Adrenal gland (tissue), 9 donors: ENCODE measurements at regions not wholly inside any gene's neighbourhood (a gene's known extent, or its start where the extent isn't known, plus 50 kb on each side); places are given as distances from the start of the nearest gene placed in this dataset.

Experiments used
- DNase-seq, 7 donors: peaks; one replicate each; pipeline ENCODE4 v3.0.0-alpha.2; 2019 to 2020
- H3K27ac ChIP-seq, 5 donors: fragments of 200-600 bp; sonication (generic) in 4 of 5; 1 replicate in 3 of 5; 2 replicates in 2 of 5; pipeline versions ENCODE4 v1.5.1 to v1.8.0; 2016 to 2020; ENCODE audit warnings: mild to moderate bottlenecking in 1 of 5
- H3K27me3 ChIP-seq: fragments of 200-600 bp; 2 replicates; pipeline ENCODE4 v1.8.0; 2021
- H3K36me3 ChIP-seq, 2 donors: fragments of 200-600 bp; replicated peaks in 1 of 2; 1 replicate in 1 of 2; 2 replicates in 1 of 2; pipeline versions ENCODE4 v1.5.1 to v1.8.0; 2018 to 2022
- H3K4me1 ChIP-seq, 2 donors: fragments of 200-600 bp; replicated peaks in 1 of 2; 1 replicate in 1 of 2; 2 replicates in 1 of 2; pipeline versions ENCODE4 v1.5.1 to v1.8.0; 2018 to 2021
- H3K4me3 ChIP-seq, 4 donors: fragments of 200-600 bp; sonication (generic) in 3 of 4; one replicate each; pipeline ENCODE4 v1.5.1; 2016 to 2018
- H3K9me3 ChIP-seq, 3 donors: fragments of 200-600 bp; sonication (generic) in 1 of 3; replicated peaks in 1 of 3; 1 replicate in 2 of 3; 2 replicates in 1 of 3; pipeline versions ENCODE4 v1.5.1 to v1.8.0; 2016 to 2021
- CTCF ChIP-seq, 6 experiments: fragments of 450-650 bp in 4 of 6; fragments of 200-600 bp in 2 of 6; sonication (generic) in 1 of 6; IDR thresholded peaks; 1 replicate in 5 of 6; 2 replicates in 1 of 6; pipeline versions ENCODE4 v1.5.1 to v1.8.0; 2016 to 2021; ENCODE audit warnings: antibody characterized with exemption in 6 of 6, mild to moderate bottlenecking in 2 of 6, moderate library complexity in 1 of 6
- POLR2A ChIP-seq, 2 donors: fragments of 450-650 bp; IDR thresholded peaks; one replicate each; pipeline ENCODE4 v1.6.1; 2017; ENCODE audit warnings: antibody characterized with exemption in 2 of 2, mild to moderate bottlenecking in 2 of 2, moderate library complexity in 1 of 2
- WGBS, 4 donors: extraction: QIAGEN DNeasy Blood & Tissue Kit in 2 of 4; methylation state at CpG; one replicate each; pipeline versions ENCODE4 v1.1.5 to v1.1.7; 2013 to 2017; 5-methylcytosine and 5-hydroxymethylcytosine counted together
- intact Hi-C, 2 donors: fragments of 100-400 bp; cut with DNase I; formaldehyde crosslinking; loops; one replicate each; pipeline versions ENCODE4 v1.14.1 to v1.15.0; 2022 to 2023
- donor health status: healthy with polysubstance abuse.
- donor health status: Bipolar disorder and iron deficiency.
- donor health status: DM: yes; HTN: yes; CAD: no.
- donor health status: DM: no; HTN: no; CAD: no.
- donor health status: DM: no; HTN: no; CAD: no.

- H3K4me1 ChIP-seq = no peaks in the 10 kb centered on the region
- H3K4me3 ChIP-seq = no peak overlapping the region
- TF ChIP-seq CTCF (IDR thresholded peaks at IDR 0.05) (no peak), POLR2A (IDR thresholded peaks at IDR 0.05) (no peak)
- no peaks in the 10 kb centered on the region for H3K27me3 ChIP-seq
- no peak overlapping the region for H3K27ac ChIP-seq
- WGBS, 4 donors = 70 to 79% (median 73%) methylated on average over 3 of the region's 3 CpGs
- intact Hi-C loops = no loop called here
- no peaks in the 10 kb centered on the region for H3K9me3 ChIP-seq
- DNase-seq = no peak
- H3K36me3 ChIP-seq = no peaks in the 10 kb centered on the region
Measured at GRCh38 chr5:92574023-92574422, 1007.0 kb downstream of the NR2F1-AS1 start.

- Histone ChIP-seq H3K4me3 (no peak overlapping the region), H3K4me1 (no peaks in the 10 kb centered on the region), H3K9me3 (no peaks in the 10 kb centered on the region)
Measured at GRCh38 chr5:92568522-92568921, 1012.5 kb downstream of the NR2F1-AS1 start.

GRCh38 chr5:92567831-92568450 lies 1013.1 kb downstream of the NR2F1-AS1 start:
- Histone ChIP-seq H3K9me3 (no peaks in the 10 kb centered on the region), H3K4me3 (no peak overlapping the region), H3K27ac (no peak overlapping the region), H3K36me3 (no peaks in the 10 kb centered on the region), H3K27me3 (no peaks in the 10 kb centered on the region), H3K4me1 (no peaks in the 10 kb centered on the region)
- no peak for DNase-seq
- 89 to 94% (median 93%) methylated on average over 3 of the region's 3 CpGs for WGBS, 4 donors
- intact Hi-C loops = no loop called here
- TF ChIP-seq POLR2A (IDR thresholded peaks at IDR 0.05) (no peak), CTCF (IDR thresholded peaks at IDR 0.05) (no peak)

More at GRCh38 chr5:92568522-92568921, 1012.5 kb downstream of the NR2F1-AS1 start:
- no peak for TF ChIP-seq POLR2A (IDR thresholded peaks at IDR 0.05)
- TF ChIP-seq CTCF (IDR thresholded peaks at IDR 0.05) = no peak
- DNase-seq = no peak
- Histone ChIP-seq H3K36me3 (no peaks in the 10 kb centered on the region), H3K27ac (no peak overlapping the region), H3K27me3 (no peaks in the 10 kb centered on the region)
- intact Hi-C loops = no loop called here
- 65 to 75% (median 72%) methylated on average over 2 of the region's 2 CpGs for WGBS, 4 donors

GRCh38 chr5:92566113-92566786 lies 1014.8 kb downstream of the NR2F1-AS1 start:
- TF ChIP-seq CTCF (IDR thresholded peaks at IDR 0.05) = no peak
- no peak for TF ChIP-seq POLR2A (IDR thresholded peaks at IDR 0.05)
- no peak for DNase-seq
- Histone ChIP-seq H3K27me3 (no peaks in the 10 kb centered on the region), H3K27ac (no peak overlapping the region), H3K36me3 (no peaks in the 10 kb centered on the region), H3K4me1 (no peaks in the 10 kb centered on the region), H3K9me3 (no peaks in the 10 kb centered on the region), H3K4me3 (no peak overlapping the region)
- WGBS, 4 donors = 53 to 64% (median 57%) methylated on average over 3 of the region's 3 CpGs
- intact Hi-C loops = no loop called here
